ENCODE measurements at regions not wholly inside any gene's neighbourhood (a gene's known extent, or its start where the extent isn't known, plus 50 kb on each side); places are given as distances from the start of the nearest gene placed in this dataset.

GRCh38 chr20:24762371-24762770 lies 186.7 kb upstream of the CST7 start:
- no peaks in the 10 kb centered on the region for H3K4me1 ChIP-seq (ENCODE audit: control insufficient read depth, insufficient read depth, low read length)
- H3K36me3 ChIP-seq (ENCODE audit: control insufficient read depth, insufficient read depth, low read length) = no peaks in the 10 kb centered on the region
- DNase-seq = no peak
- H3K9me3 ChIP-seq (ENCODE audit: control insufficient read depth, low read depth, low read length) = no peaks in the 10 kb centered on the region
- no CpG with 5 or more reads among the region's 3 CpGs for WGBS (ENCODE audit: insufficient coverage, low lambda C conversion rate)
- no peaks in the 10 kb centered on the region for H3K27me3 ChIP-seq (ENCODE audit: control insufficient read depth, insufficient read depth, low read length)
- H3K4me3 ChIP-seq (ENCODE audit: low read length) = no peak overlapping the region
- H3K27ac ChIP-seq (ENCODE audit: low read length) = no peak overlapping the region

GRCh38 chr20:24762791-24763350 lies 186.2 kb upstream of the CST7 start:
- WGBS (ENCODE audit: insufficient coverage, low lambda C conversion rate) = no CpG with 5 or more reads among the region's 4 CpGs
- Histone ChIP-seq H3K9me3 (ENCODE audit: control insufficient read depth, low read depth, low read length) (no peaks in the 10 kb centered on the region), H3K27me3 (ENCODE audit: control insufficient read depth, insufficient read depth, low read length) (no peaks in the 10 kb centered on the region), H3K36me3 (ENCODE audit: control insufficient read depth, insufficient read depth, low read length) (no peaks in the 10 kb centered on the region), H3K4me3 (ENCODE audit: low read length) (no peak overlapping the region), H3K4me1 (ENCODE audit: control insufficient read depth, insufficient read depth, low read length) (no peaks in the 10 kb centered on the region), H3K27ac (ENCODE audit: low read length) (no peak overlapping the region)
- no peak for DNase-seq

DNA sequence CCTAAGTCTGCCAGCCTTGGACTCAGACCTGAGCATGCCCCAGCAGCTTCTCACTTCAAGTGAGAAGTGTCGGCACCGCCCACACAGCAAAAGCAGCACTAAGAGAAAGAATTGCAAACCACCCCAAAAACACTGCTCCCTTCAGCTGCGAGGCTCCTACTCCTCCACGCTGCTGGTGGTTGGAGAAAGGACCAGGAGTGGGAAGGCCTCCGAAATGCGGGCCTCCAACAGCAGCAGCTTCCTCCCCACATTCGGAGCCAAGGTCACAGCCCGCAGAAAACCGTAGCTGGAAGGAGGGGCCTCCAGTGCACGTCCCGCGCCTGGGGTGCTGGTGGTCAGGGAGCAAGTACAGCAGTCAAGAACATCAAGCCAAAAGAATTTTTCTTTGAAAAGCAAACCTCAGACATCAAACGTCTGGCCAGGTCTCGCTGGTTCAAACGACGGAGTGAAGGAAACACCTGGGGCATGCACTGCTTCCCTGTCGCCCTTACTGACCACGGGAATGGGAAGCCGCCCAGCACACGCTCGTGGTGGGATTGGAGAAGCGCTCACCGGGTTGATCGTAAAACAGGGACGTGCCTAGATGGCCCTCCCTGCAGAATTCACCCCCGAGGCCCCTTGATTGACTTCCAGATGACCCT lies 185.6 kb upstream of the CST7 start:
- Histone ChIP-seq H3K4me1 (ENCODE audit: control insufficient read depth, insufficient read depth, low read length) (no peaks in the 10 kb centered on the region), H3K9me3 (ENCODE audit: control insufficient read depth, low read depth, low read length) (no peaks in the 10 kb centered on the region), H3K27ac (ENCODE audit: low read length) (no peak overlapping the region), H3K27me3 (ENCODE audit: control insufficient read depth, insufficient read depth, low read length) (no peaks in the 10 kb centered on the region), H3K4me3 (ENCODE audit: low read length) (no peak overlapping the region), H3K36me3 (ENCODE audit: control insufficient read depth, insufficient read depth, low read length) (no peaks in the 10 kb centered on the region)
- no CpG with 5 or more reads among the region's 26 CpGs for WGBS (ENCODE audit: insufficient coverage, low lambda C conversion rate)
- no peak for DNase-seq

DNA sequence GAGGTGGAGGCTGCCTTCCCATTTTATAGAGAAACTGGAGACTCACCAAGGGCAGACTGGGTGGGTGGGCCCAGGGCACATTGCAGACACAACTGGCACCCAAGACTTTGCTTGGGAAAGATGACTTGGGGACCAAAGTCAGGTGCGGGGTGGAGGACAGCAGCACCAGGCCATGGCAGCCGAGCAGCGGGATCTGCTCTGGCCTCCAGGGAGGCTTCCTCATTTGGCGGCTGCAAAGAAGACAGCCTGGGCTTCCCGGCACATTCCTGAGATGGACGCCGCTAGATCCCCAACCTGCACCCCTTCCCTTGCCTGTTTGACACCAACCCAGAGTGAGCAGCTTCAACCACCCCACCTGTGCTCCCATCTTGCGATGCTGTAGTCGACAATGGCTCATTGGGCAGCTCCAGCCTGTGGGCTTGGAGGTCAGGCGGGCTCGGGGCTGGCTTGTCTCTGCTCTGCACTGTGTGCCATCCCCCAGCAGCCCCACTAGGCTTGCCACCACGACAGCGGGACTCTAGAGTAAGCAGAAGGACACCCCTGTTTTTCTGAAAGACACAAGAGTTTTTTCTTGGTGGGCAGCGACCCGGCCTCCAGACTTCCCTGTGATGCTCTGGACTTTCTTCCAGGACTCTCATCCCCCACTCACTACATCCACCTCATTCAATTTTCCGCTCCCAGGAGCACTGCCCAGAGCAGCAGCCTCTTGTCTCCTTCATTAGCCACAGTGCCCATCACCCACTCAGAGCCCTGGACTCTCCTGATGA lies 184.9 kb upstream of the CST7 start:
- Histone ChIP-seq H3K27ac (ENCODE audit: low read length) (no peak overlapping the region), H3K4me1 (ENCODE audit: control insufficient read depth, insufficient read depth, low read length) (no peaks in the 10 kb centered on the region), H3K36me3 (ENCODE audit: control insufficient read depth, insufficient read depth, low read length) (no peaks in the 10 kb centered on the region), H3K4me3 (ENCODE audit: low read length) (no peak overlapping the region), H3K27me3 (ENCODE audit: control insufficient read depth, insufficient read depth, low read length) (no peaks in the 10 kb centered on the region), H3K9me3 (ENCODE audit: control insufficient read depth, low read depth, low read length) (no peaks in the 10 kb centered on the region)
- DNase-seq = no peak
- WGBS (ENCODE audit: insufficient coverage, low lambda C conversion rate) = 90% methylated on average over 2 of the region's 16 CpGs

DNA sequence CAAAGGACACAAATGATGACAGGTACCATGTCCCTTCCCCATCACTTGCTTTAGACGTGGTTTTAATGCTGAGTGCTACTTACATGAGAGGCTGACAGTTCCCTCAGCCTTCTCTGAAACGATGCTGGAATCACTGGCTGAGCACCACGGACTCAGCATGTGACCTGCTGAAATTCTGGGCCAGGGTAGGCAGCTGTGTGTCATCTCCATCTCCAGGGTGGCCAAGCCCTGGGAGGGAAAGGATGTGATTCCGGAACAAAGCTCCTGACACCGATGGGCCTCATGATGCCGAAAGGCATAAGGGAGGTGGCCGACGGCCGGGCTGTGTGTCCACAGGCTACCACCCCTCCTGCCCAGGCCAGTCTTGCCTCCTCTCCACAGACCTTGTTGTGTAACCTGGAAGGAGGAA lies 184.3 kb upstream of the CST7 start:
- no peaks in the 10 kb centered on the region for H3K36me3 ChIP-seq (ENCODE audit: control insufficient read depth, insufficient read depth, low read length)
- no peak overlapping the region for H3K27ac ChIP-seq (ENCODE audit: low read length)
- no peaks in the 10 kb centered on the region for H3K27me3 ChIP-seq (ENCODE audit: control insufficient read depth, insufficient read depth, low read length)
- WGBS (ENCODE audit: insufficient coverage, low lambda C conversion rate) = no CpG with 5 or more reads among the region's 9 CpGs
- no peaks in the 10 kb centered on the region for H3K4me1 ChIP-seq (ENCODE audit: control insufficient read depth, insufficient read depth, low read length)
- DNase-seq = no peak
- H3K9me3 ChIP-seq (ENCODE audit: control insufficient read depth, low read depth, low read length) = no peaks in the 10 kb centered on the region
- H3K4me3 ChIP-seq (ENCODE audit: low read length) = no peak overlapping the region

DNA sequence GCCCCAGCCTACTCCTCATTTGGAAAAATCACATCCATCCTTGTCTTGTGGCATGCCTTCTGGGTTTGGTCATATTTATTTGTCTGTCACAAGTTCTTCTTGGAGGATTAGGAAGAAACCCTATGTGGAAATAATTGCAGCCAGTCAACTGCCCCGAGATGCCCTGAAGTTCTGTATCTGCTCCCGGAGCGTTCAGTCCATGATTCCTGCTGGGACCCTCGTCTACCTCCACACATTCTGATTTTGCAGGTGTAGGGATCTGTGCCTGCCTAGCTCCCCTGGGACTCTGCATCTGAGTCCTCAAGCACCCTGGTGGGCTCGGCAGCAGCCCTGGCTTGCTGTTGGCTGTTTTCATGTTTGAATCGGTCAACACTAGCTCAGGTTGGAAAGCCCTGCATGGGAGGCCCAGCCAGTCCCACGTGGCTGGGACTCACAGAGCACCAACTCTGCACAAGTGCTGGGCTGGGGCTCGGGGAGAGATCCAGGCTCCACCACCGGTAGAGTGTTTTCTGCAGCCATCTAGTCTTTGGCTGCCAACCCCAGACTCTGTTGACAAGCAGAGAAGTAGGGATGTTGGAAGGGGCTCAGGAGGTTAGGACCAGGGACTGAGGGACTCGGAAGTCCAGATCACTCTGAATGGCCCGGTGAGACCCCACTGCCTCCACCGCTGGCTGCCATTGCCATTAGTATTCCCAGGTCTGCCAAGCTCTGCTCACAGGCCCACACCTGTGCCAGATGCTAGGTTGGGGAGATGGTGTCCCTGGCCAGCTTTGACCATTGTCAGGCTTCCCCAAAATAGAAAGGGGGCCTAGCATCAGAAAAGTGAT lies 183.5 kb upstream of the CST7 start:
- Histone ChIP-seq H3K27ac (ENCODE audit: low read length) (no peak overlapping the region), H3K4me3 (ENCODE audit: low read length) (no peak overlapping the region), H3K9me3 (ENCODE audit: control insufficient read depth, low read depth, low read length) (no peaks in the 10 kb centered on the region), H3K27me3 (ENCODE audit: control insufficient read depth, insufficient read depth, low read length) (no peaks in the 10 kb centered on the region), H3K4me1 (ENCODE audit: control insufficient read depth, insufficient read depth, low read length) (no peaks in the 10 kb centered on the region), H3K36me3 (ENCODE audit: control insufficient read depth, insufficient read depth, low read length) (no peaks in the 10 kb centered on the region)
- DNase-seq = no peak
- WGBS (ENCODE audit: insufficient coverage, low lambda C conversion rate) = no CpG with 5 or more reads among the region's 12 CpGs

DNA sequence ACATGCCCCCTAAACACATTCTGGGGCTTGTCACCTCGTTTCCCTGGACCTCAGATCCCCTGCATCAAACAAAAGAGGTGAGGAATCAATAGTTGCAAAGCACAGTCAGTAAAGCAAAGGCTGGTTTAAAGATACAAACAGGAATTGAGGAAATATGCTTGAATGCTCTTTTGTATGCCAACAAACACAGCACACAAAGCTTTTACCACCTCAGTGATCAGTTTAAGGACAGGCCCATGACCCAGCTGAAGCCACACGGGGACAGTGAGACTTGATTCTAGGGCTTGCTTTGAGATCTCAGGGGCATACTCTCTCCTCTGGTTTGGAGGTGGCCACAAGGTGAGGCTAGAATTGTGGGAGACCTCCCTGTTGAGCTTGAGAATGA lies 182.9 kb upstream of the CST7 start:
- Histone ChIP-seq H3K27ac (ENCODE audit: low read length) (no peak overlapping the region), H3K4me3 (ENCODE audit: low read length) (no peak overlapping the region), H3K4me1 (ENCODE audit: control insufficient read depth, insufficient read depth, low read length) (no peaks in the 10 kb centered on the region), H3K36me3 (ENCODE audit: control insufficient read depth, insufficient read depth, low read length) (no peaks in the 10 kb centered on the region), H3K27me3 (ENCODE audit: control insufficient read depth, insufficient read depth, low read length) (no peaks in the 10 kb centered on the region), H3K9me3 (ENCODE audit: control insufficient read depth, low read depth, low read length) (no peaks in the 10 kb centered on the region)
- no CpG with 5 or more reads among the region's 2 CpGs for WGBS (ENCODE audit: insufficient coverage, low lambda C conversion rate)
- no peak for DNase-seq

GRCh38 chr20:24766826-24767622 lies 182.0 kb upstream of the CST7 start:
- H3K4me3 ChIP-seq (ENCODE audit: low read length) = no peak overlapping the region
- no peak overlapping the region for H3K27ac ChIP-seq (ENCODE audit: low read length)
- no peaks in the 10 kb centered on the region for H3K9me3 ChIP-seq (ENCODE audit: control insufficient read depth, low read depth, low read length)
- H3K36me3 ChIP-seq (ENCODE audit: control insufficient read depth, insufficient read depth, low read length) = no peaks in the 10 kb centered on the region
- no peaks in the 10 kb centered on the region for H3K27me3 ChIP-seq (ENCODE audit: control insufficient read depth, insufficient read depth, low read length)
- no CpG with 5 or more reads among the region's 7 CpGs for WGBS (ENCODE audit: insufficient coverage, low lambda C conversion rate)
- H3K4me1 ChIP-seq (ENCODE audit: control insufficient read depth, insufficient read depth, low read length) = no peaks in the 10 kb centered on the region
- peak in 1 of 2 donors; percentile 19 for DNase-seq

DNA sequence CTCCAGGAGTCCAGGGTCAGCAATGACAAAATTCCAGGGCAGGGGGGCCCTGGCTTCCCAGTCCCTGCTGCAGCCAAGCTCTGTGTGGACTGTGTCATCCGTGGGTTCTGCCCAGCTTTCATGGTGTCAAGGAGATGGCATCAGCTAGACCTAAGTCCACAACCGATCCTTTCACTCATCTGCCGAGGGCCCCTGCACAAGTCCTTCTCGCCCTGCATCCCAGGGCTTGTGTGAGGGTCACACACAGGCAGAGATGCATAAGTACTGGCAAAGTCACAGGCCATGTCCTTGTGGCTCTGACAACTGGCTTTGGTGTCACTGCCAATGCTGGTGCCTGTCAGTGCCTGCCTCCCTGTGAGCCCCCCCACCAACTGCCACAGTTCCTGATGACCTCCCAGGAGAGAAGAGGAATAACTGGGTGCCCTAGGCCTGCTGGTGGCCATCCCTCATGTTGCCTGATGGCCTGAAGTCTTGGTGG lies 181.4 kb upstream of the CST7 start:
- no peaks in the 10 kb centered on the region for H3K9me3 ChIP-seq (ENCODE audit: control insufficient read depth, low read depth, low read length)
- H3K27me3 ChIP-seq (ENCODE audit: control insufficient read depth, insufficient read depth, low read length) = no peaks in the 10 kb centered on the region
- H3K4me3 ChIP-seq (ENCODE audit: low read length) = no peak overlapping the region
- no peaks in the 10 kb centered on the region for H3K4me1 ChIP-seq (ENCODE audit: control insufficient read depth, insufficient read depth, low read length)
- DNase-seq = no peak
- WGBS (ENCODE audit: insufficient coverage, low lambda C conversion rate) = no CpG with 5 or more reads among the region's 4 CpGs
- no peaks in the 10 kb centered on the region for H3K36me3 ChIP-seq (ENCODE audit: control insufficient read depth, insufficient read depth, low read length)
- no peak overlapping the region for H3K27ac ChIP-seq (ENCODE audit: low read length)
